H9 (cell line): ENCODE measurements at regions not wholly inside any gene's neighbourhood (a gene's known extent, or its start where the extent isn't known, plus 50 kb on each side); places are given as distances from the start of the nearest gene placed in this dataset.
"Not testable (repeated sequence)": the region's sequence is repeated elsewhere in the genome, so short reads cannot be mapped to it uniquely, and the experiment has no call there.

Experiments used
- DNase-seq: peaks from one replicate; pipeline ENCODE4 v3.0.0-alpha.2; 2017
- H2AFZ ChIP-seq: one replicate; pipeline ENCODE4 v1.6.1; 2013; ENCODE audit warnings: mild to moderate bottlenecking, low read length, control low read depth, moderate library complexity
- H2AK5ac ChIP-seq: 2 replicates; pipeline ENCODE4 v1.6.1; 2013; ENCODE audit warnings: low read length, control low read depth, mixed read lengths; ENCODE audit not compliant: insufficient read length
- H2BK120ac ChIP-seq: one replicate; pipeline ENCODE4 v1.6.1; 2013; ENCODE audit warnings: low read depth, mild to moderate bottlenecking, low read length, control low read depth, inconsistent platforms; ENCODE audit not compliant: poor library complexity, severe bottlenecking
- H2BK12ac ChIP-seq: 2 replicates; pipeline ENCODE4 v1.6.1; 2013; ENCODE audit warnings: low read length, control low read depth, mixed read lengths, low read depth; ENCODE audit not compliant: insufficient read length
- H2BK15ac ChIP-seq: 2 replicates; pipeline ENCODE4 v1.6.1; 2013; ENCODE audit warnings: low read depth, low read length, control low read depth
- H2BK20ac ChIP-seq: one replicate; pipeline ENCODE4 v1.6.1; 2013; ENCODE audit warnings: low read depth, mild to moderate bottlenecking, low read length, control low read depth, inconsistent platforms; ENCODE audit not compliant: poor library complexity, severe bottlenecking
- H2BK5ac ChIP-seq: 2 replicates; pipeline ENCODE4 v1.6.1; 2013; ENCODE audit warnings: low read length, control low read depth, mixed read lengths; ENCODE audit not compliant: insufficient read length
- H3K14ac ChIP-seq: 2 replicates; pipeline ENCODE4 v1.6.1; 2013; ENCODE audit warnings: low read length, control low read depth; ENCODE audit not compliant: insufficient read depth
- H3K18ac ChIP-seq: 2 replicates; pipeline ENCODE4 v1.6.1; 2013; ENCODE audit warnings: low read depth, mild to moderate bottlenecking, mixed read lengths, low read length, control low read depth; ENCODE audit not compliant: insufficient read length
- H3K23ac ChIP-seq: 2 replicates; pipeline ENCODE4 v1.6.1; 2013; ENCODE audit warnings: low read length, control low read depth, mixed read lengths, low read depth; ENCODE audit not compliant: insufficient read length
- H3K23me2 ChIP-seq: 2 replicates; pipeline ENCODE4 v1.6.1; 2013; ENCODE audit warnings: low read depth, mild to moderate bottlenecking, mixed read lengths, low read length, control low read depth; ENCODE audit not compliant: insufficient read length, poor library complexity, severe bottlenecking
- H3K27ac ChIP-seq: 2 replicates; pipeline ENCODE4 v1.5.1; 2013; ENCODE audit warnings: low read length, control low read depth, mixed read lengths, low read depth; ENCODE audit not compliant: insufficient read length
- H3K27me3 ChIP-seq: 2 replicates; pipeline ENCODE4 v1.6.1; 2013; ENCODE audit warnings: low read length, control low read depth, inconsistent platforms; ENCODE audit not compliant: insufficient read depth
- H3K4ac ChIP-seq: 2 replicates; pipeline ENCODE4 v1.6.1; 2013; ENCODE audit warnings: low read depth, mild to moderate bottlenecking, control low read depth, inconsistent platforms, low read length, moderate library complexity
- H3K4me1 ChIP-seq: 2 replicates; pipeline ENCODE4 v1.6.1; 2013; ENCODE audit warnings: low read length, control low read depth, inconsistent platforms; ENCODE audit not compliant: insufficient read depth
- H3K4me2 ChIP-seq: 2 replicates; pipeline ENCODE4 v1.6.1; 2013; ENCODE audit warnings: low read length, control low read depth, mixed read lengths; ENCODE audit not compliant: insufficient read length, insufficient read depth
- H3K56ac ChIP-seq: 2 replicates; pipeline ENCODE4 v1.6.1; 2013; ENCODE audit warnings: low read depth, mild to moderate bottlenecking, mixed read lengths, low read length, control low read depth; ENCODE audit not compliant: insufficient read length
- H3K79me1 ChIP-seq: 2 replicates; pipeline ENCODE4 v1.6.1; 2013; ENCODE audit warnings: low read depth, mild to moderate bottlenecking, moderate library complexity, low read length, control low read depth, inconsistent platforms; ENCODE audit not compliant: insufficient read depth, poor library complexity, severe bottlenecking
- H3K79me2 ChIP-seq: 2 replicates; pipeline ENCODE4 v1.6.1; 2013; ENCODE audit warnings: low read length, control low read depth, inconsistent platforms; ENCODE audit not compliant: insufficient read depth
- H3K9ac ChIP-seq: 2 replicates; pipeline ENCODE4 v1.6.1; 2013; ENCODE audit warnings: low read length, control low read depth, mixed read lengths; ENCODE audit not compliant: insufficient read length; ENCODE audit errors: extremely low read depth
- H3K9me3 ChIP-seq: one replicate; pipeline ENCODE4 v1.6.1; 2013; ENCODE audit warnings: low read depth, low read length, inconsistent platforms; ENCODE audit not compliant: control insufficient read depth
- H3T11ph ChIP-seq: one replicate; pipeline ENCODE4 v1.6.1; 2013; ENCODE audit warnings: mild to moderate bottlenecking, low read length, control low read depth, inconsistent platforms
- H4K20me1 ChIP-seq: one replicate; pipeline ENCODE4 v1.6.1; 2013; ENCODE audit not compliant: control insufficient read depth, insufficient read length, insufficient read depth
- H4K5ac ChIP-seq: 2 replicates; pipeline ENCODE4 v1.6.1; 2013; ENCODE audit warnings: low read depth, mild to moderate bottlenecking, mixed read lengths, low read length, control low read depth; ENCODE audit not compliant: insufficient read length
- H4K8ac ChIP-seq: replicated peaks from 2 replicates; pipeline ENCODE4 v1.6.1; 2013; ENCODE audit warnings: low read length, control low read depth, mixed read lengths, low read depth; ENCODE audit not compliant: insufficient read length
- H4K91ac ChIP-seq: 2 replicates; pipeline ENCODE4 v1.6.1; 2013; ENCODE audit warnings: low read depth, mild to moderate bottlenecking, moderate library complexity, mixed read lengths, low read length, control low read depth; ENCODE audit not compliant: insufficient read length
- H3K27ac Mint-ChIP-seq, 3 experiments: 2 replicates in 2 of 3; 3 replicates in 1 of 3; pipeline ENCODE4 v1.8.0; 2020 to 2021; ENCODE audit warnings: mixed read lengths in 3 of 3, mild to moderate bottlenecking in 1 of 3, moderate library complexity in 1 of 3
- H3K27me3 Mint-ChIP-seq: 2 replicates; pipeline ENCODE4 v1.8.0; 2021; ENCODE audit warnings: low read depth, mild to moderate bottlenecking, moderate library complexity, mixed read lengths
- H3K36me3 Mint-ChIP-seq, 3 experiments: 2 replicates in 2 of 3; 3 replicates in 1 of 3; pipeline ENCODE4 v1.8.0; 2020 to 2021; ENCODE audit warnings: low read depth in 3 of 3, mixed read lengths in 3 of 3; ENCODE audit not compliant: insufficient read depth in 1 of 3
- H3K4me1 Mint-ChIP-seq, 2 experiments: 2 replicates each; pipeline ENCODE4 v1.8.0; 2020; ENCODE audit warnings: mixed read lengths in 2 of 2
- H3K4me3 Mint-ChIP-seq, 2 experiments: 2 replicates in 1 of 2; 3 replicates in 1 of 2; pipeline ENCODE4 v1.8.0; 2020 to 2021; ENCODE audit warnings: mild to moderate bottlenecking in 2 of 2, mixed read lengths in 2 of 2, moderate library complexity in 1 of 2
- H3K9me3 Mint-ChIP-seq, 2 experiments: 2 replicates in 1 of 2; 3 replicates in 1 of 2; pipeline ENCODE4 v1.8.0; 2020; ENCODE audit warnings: mild to moderate bottlenecking in 2 of 2, mixed read lengths in 2 of 2, moderate library complexity in 1 of 2
- WGBS: extraction: QIAGEN DNeasy Blood & Tissue Kit; methylation state at CpG from one replicate; pipeline ENCODE4 v1.1.7; 2013; ENCODE audit warnings: missing lambda C conversion rate, low lambda C conversion rate, mixed read lengths; ENCODE audit not compliant: insufficient read length; ENCODE audit errors: extremely low coverage; 5-methylcytosine and 5-hydroxymethylcytosine counted together

DNA sequence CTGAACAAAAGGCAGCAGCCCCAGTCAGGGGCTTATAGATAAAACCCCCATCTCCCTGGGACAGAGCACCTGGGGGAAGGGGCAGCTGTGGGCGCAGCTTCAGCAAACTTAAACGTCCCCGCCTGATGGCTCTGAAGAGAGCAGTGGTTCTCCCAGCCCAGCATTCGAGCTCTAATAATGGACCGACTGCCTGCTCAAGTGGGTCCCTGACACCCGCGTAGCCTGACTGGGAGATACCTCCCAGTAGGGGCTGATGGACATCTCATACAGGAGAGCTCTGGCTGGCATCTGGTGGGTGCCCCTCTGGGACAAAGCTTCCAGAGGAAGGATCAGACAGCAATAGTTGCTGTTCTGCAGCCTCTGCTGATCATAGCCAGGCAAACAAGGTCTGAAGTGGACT lies 172.1 kb downstream of the CRPPA start:
- H3K4me1 ChIP-seq: not testable (repeated sequence)
- no CpG with 5 or more reads among the region's 7 CpGs for whole genome bisulfite sequencing

DNA sequence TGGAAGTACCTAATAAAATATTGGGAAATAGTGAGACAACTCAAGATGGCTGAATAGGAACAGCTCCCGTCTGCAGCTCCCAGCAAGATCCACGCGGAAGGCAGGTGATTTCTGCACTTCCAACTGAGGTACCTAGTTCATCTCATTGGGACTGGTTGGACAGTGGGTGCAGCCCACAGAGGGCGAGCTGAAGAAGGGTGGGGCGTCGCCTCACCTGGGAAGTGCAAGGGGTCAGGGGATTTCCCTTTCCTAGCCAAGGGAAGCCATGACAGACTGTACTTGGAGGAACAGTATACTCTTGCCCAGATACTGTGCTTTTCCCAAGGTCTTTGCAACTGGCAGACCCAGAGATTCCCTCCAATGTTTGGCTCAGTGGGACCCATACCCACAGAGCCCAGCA lies 172.8 kb downstream of the CRPPA start:
- H2AK5ac ChIP-seq, H3K4me3 Mint-ChIP-seq, H3T11ph ChIP-seq, H2BK120ac ChIP-seq, H3K23ac ChIP-seq, H3K27me3 ChIP-seq, H3K4me1 ChIP-seq, H3K4ac ChIP-seq, H3K9me3 Mint-ChIP-seq, H3K79me2 ChIP-seq, H3K56ac ChIP-seq, H3K23me2 ChIP-seq, H3K4me1 Mint-ChIP-seq, H3K9ac ChIP-seq, H4K5ac ChIP-seq, H3K79me1 ChIP-seq, DNase-seq, H3K27ac Mint-ChIP-seq, H3K27ac ChIP-seq, H3K4me2 ChIP-seq, H3K18ac ChIP-seq, H2AFZ ChIP-seq, H4K20me1 ChIP-seq, H2BK5ac ChIP-seq, H2BK20ac ChIP-seq, H2BK12ac ChIP-seq, H3K14ac ChIP-seq, H4K8ac ChIP-seq, H3K36me3 Mint-ChIP-seq, H4K91ac ChIP-seq, H3K27me3 Mint-ChIP-seq, H2BK15ac ChIP-seq, H3K9me3 ChIP-seq: not testable (repeated sequence)
- no CpG with 5 or more reads among the region's 6 CpGs for WGBS

More for the DNA sequence above, 172.1 kb downstream of the CRPPA start:
- not testable (repeated sequence) for H4K91ac ChIP-seq, H2AK5ac ChIP-seq, H3K23me2 ChIP-seq, H3K79me1 ChIP-seq, H3K56ac ChIP-seq, H3K4me1 Mint-ChIP-seq, H3K27me3 ChIP-seq, H3K27ac ChIP-seq, H3K36me3 Mint-ChIP-seq, H4K20me1 ChIP-seq, H3K4me3 Mint-ChIP-seq, H3T11ph ChIP-seq, H2BK12ac ChIP-seq, H3K18ac ChIP-seq, H3K23ac ChIP-seq, H3K14ac ChIP-seq, H3K9ac ChIP-seq, H2BK5ac ChIP-seq, H3K9me3 Mint-ChIP-seq, DNase-seq, H2AFZ ChIP-seq, H2BK15ac ChIP-seq, H3K4ac ChIP-seq, H3K27me3 Mint-ChIP-seq, H3K9me3 ChIP-seq, H4K8ac ChIP-seq, H3K79me2 ChIP-seq, H2BK120ac ChIP-seq, H2BK20ac ChIP-seq, H3K27ac Mint-ChIP-seq, H3K4me2 ChIP-seq, H4K5ac ChIP-seq
